Hepatocyte (in vitro differentiated cells): ENCODE measurements at regions not wholly inside any gene's neighbourhood (a gene's known extent, or its start where the extent isn't known, plus 50 kb on each side); places are given as distances from the start of the nearest gene placed in this dataset.

ENCODE experiments used
- EZH2phosphoT487 ChIP-seq: fragments of 200-600 bp; sonication (generic); IDR thresholded peaks from one replicate; pipeline ENCODE4 v1.6.1; 2018; ENCODE audit warnings: antibody characterized with exemption, mild to moderate bottlenecking, low read depth, moderate library complexity; ENCODE audit not compliant: unreplicated experiment, severe bottlenecking
- TF ChIP-seq, protein P1 (sequence below): fragments of 200-600 bp; sonication (generic); IDR thresholded peaks from 2 replicates; pipeline ENCODE4 v1.5.1; 2016; ENCODE audit warnings: antibody characterized with exemption, mild to moderate bottlenecking; ENCODE audit not compliant: poor library complexity

DNA sequence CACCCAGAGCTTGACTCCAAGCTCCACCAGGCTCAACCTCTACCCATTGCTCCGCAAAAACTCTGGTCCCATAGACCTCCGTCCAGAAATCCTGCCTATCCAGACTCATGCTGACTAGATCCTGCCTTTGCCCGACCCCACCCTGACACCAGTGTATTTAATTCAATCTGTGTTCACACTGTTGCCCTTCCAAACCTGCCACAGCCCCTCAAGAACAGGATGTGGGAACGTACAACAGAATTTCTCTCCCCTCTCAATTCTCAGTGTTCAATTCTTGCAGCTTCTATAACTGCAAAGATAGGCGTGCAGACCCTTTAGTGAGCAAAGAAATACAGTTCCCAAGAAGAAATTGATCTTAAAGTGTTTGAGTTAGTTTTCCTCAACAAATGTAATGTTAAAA lies 154.2 kb upstream of the FRG1 start:
- TF ChIP-seq, protein P1, sequence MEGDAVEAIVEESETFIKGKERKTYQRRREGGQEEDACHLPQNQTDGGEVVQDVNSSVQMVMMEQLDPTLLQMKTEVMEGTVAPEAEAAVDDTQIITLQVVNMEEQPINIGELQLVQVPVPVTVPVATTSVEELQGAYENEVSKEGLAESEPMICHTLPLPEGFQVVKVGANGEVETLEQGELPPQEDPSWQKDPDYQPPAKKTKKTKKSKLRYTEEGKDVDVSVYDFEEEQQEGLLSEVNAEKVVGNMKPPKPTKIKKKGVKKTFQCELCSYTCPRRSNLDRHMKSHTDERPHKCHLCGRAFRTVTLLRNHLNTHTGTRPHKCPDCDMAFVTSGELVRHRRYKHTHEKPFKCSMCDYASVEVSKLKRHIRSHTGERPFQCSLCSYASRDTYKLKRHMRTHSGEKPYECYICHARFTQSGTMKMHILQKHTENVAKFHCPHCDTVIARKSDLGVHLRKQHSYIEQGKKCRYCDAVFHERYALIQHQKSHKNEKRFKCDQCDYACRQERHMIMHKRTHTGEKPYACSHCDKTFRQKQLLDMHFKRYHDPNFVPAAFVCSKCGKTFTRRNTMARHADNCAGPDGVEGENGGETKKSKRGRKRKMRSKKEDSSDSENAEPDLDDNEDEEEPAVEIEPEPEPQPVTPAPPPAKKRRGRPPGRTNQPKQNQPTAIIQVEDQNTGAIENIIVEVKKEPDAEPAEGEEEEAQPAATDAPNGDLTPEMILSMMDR, result no peak
- TF ChIP-seq EZH2phosphoT487, result no peak
